ENCODE measurements at regions not wholly inside any gene's neighbourhood (a gene's known extent, or its start where the extent isn't known, plus 50 kb on each side); places are given as distances from the start of the nearest gene placed in this dataset.

GRCh38 chr3:189041482-189042090 lies 130.2 kb upstream of the TPRG1 start:
- Mint-ChIP-seq H3K36me3 (ENCODE audit: insufficient read depth) (no peaks in the 10 kb centered on the region), H3K4me1 (ENCODE audit: low read depth in 2 of 2) (peaks cover 0 to 9% of the 10 kb centered on the region in 2 donors), H3K9me3 (no peaks in the 10 kb centered on the region), H3K27me3 (no peaks in the 10 kb centered on the region), H3K27ac (peak overlapping the region in 1 of 2 donors; percentile 75), H3K4me3 (no peak overlapping the region)
- ATAC-seq (replicated peaks) (peak; percentile 99), DNase-seq (peak; percentile 63 to 74 (median 65))

- ATAC-seq (replicated peaks) (no peak), DNase-seq (no peak)
- peaks cover 0 to 9% of the 10 kb centered on the region in 2 donors for H3K4me1 Mint-ChIP-seq (ENCODE audit: low read depth in 2 of 2)
- H3K27me3 Mint-ChIP-seq, result no peaks in the 10 kb centered on the region
- no peak overlapping the region for H3K4me3 Mint-ChIP-seq
- H3K9me3 Mint-ChIP-seq, result no peaks in the 10 kb centered on the region
- no peak overlapping the region for H3K27ac Mint-ChIP-seq
- H3K36me3 Mint-ChIP-seq (ENCODE audit: insufficient read depth), result no peaks in the 10 kb centered on the region
These were observed 128.9 kb upstream of the TPRG1 start for GRCh38 chr3:189042832-189043231.

GRCh38 chr3:189049458-189050236 lies 122.1 kb upstream of the TPRG1 start:
- H3K9me3 Mint-ChIP-seq, result no peaks in the 10 kb centered on the region
- no peaks in the 10 kb centered on the region for H3K27me3 Mint-ChIP-seq
- H3K36me3 Mint-ChIP-seq (ENCODE audit: insufficient read depth), result no peaks in the 10 kb centered on the region
- H3K4me1 Mint-ChIP-seq (ENCODE audit: low read depth in 2 of 2), result peaks cover 17 to 19% of the 10 kb centered on the region in 2 donors
- peak overlapping the region; percentile 58 to 69 for H3K4me3 Mint-ChIP-seq
- H3K27ac Mint-ChIP-seq, result peak overlapping the region; percentile 88 to 96
- DNase-seq (peak in 1 of 3 experiments; percentile 17), ATAC-seq (replicated peaks) (peak; percentile 69)

- H3K27ac Mint-ChIP-seq, result no peak overlapping the region
These were observed 118.4 kb upstream of the TPRG1 start for GRCh38 chr3:189053322-189053721.

GRCh38 chr3:189056646-189057335 lies 115.0 kb upstream of the TPRG1 start:
- Mint-ChIP-seq H3K27ac (no peak overlapping the region), H3K9me3 (no peaks in the 10 kb centered on the region), H3K27me3 (no peaks in the 10 kb centered on the region), H3K36me3 (ENCODE audit: insufficient read depth) (no peaks in the 10 kb centered on the region), H3K4me1 (ENCODE audit: low read depth in 2 of 2) (no peaks in the 10 kb centered on the region), H3K4me3 (no peak overlapping the region)
- DNase-seq (no peak), ATAC-seq (replicated peaks) (no peak)

More at GRCh38 chr3:189053322-189053721, 118.4 kb upstream of the TPRG1 start:
- H3K27me3 Mint-ChIP-seq, result no peaks in the 10 kb centered on the region
- no peak overlapping the region for H3K4me3 Mint-ChIP-seq
- H3K4me1 Mint-ChIP-seq (ENCODE audit: low read depth in 2 of 2), result peaks cover 17 to 19% of the 10 kb centered on the region in 2 donors
- no peaks in the 10 kb centered on the region for H3K36me3 Mint-ChIP-seq (ENCODE audit: insufficient read depth)
- ATAC-seq (replicated peaks), result no peak
- H3K9me3 Mint-ChIP-seq, result no peaks in the 10 kb centered on the region
- DNase-seq, result no peak

- ATAC-seq (replicated peaks) (no peak), DNase-seq (no peak)
- Mint-ChIP-seq H3K4me3 (no peak overlapping the region), H3K36me3 (ENCODE audit: insufficient read depth) (no peaks in the 10 kb centered on the region), H3K4me1 (ENCODE audit: low read depth in 2 of 2) (no peaks in the 10 kb centered on the region), H3K27me3 (no peaks in the 10 kb centered on the region), H3K27ac (no peak overlapping the region), H3K9me3 (peaks cover 0 to 2% of the 10 kb centered on the region in 2 donors)
These were observed 114.4 kb upstream of the TPRG1 start for GRCh38 chr3:189057369-189057768.

- Mint-ChIP-seq H3K4me1 (ENCODE audit: low read depth in 2 of 2) (no peaks in the 10 kb centered on the region), H3K4me3 (no peak overlapping the region), H3K27me3 (no peaks in the 10 kb centered on the region), H3K36me3 (ENCODE audit: insufficient read depth) (no peaks in the 10 kb centered on the region), H3K27ac (no peak overlapping the region), H3K9me3 (peaks cover 0 to 2% of the 10 kb centered on the region in 2 donors)
- ATAC-seq (replicated peaks) (no peak), DNase-seq (no peak)
These were observed 113.7 kb upstream of the TPRG1 start for GRCh38 chr3:189058071-189058470.

GRCh38 chr3:189070965-189071364 lies 100.8 kb upstream of the TPRG1 start:
- no peak for ATAC-seq (replicated peaks)
- Mint-ChIP-seq H3K4me3 (no peak overlapping the region), H3K27ac (peak overlapping the region; percentile 47 to 64), H3K36me3 (ENCODE audit: insufficient read depth) (no peaks in the 10 kb centered on the region), H3K9me3 (no peaks in the 10 kb centered on the region), H3K27me3 (no peaks in the 10 kb centered on the region), H3K4me1 (ENCODE audit: low read depth in 2 of 2) (peaks cover 3% of the 10 kb centered on the region in 2 donors)
- no peak for DNase-seq

GRCh38 chr3:189071446-189071845 lies 100.3 kb upstream of the TPRG1 start:
- Mint-ChIP-seq H3K4me1 (ENCODE audit: low read depth in 2 of 2) (peaks cover 3% of the 10 kb centered on the region in 2 donors), H3K9me3 (no peaks in the 10 kb centered on the region), H3K36me3 (ENCODE audit: insufficient read depth) (no peaks in the 10 kb centered on the region), H3K27ac (peak overlapping the region; percentile 47 to 64), H3K27me3 (no peaks in the 10 kb centered on the region), H3K4me3 (no peak overlapping the region)
- DNase-seq (no peak), ATAC-seq (replicated peaks) (peak; percentile 88)

GRCh38 chr3:189076449-189076848 lies 95.3 kb upstream of the TPRG1 start:
- H3K27ac Mint-ChIP-seq, result no peak overlapping the region
- DNase-seq (no peak), ATAC-seq (replicated peaks) (no peak)
- H3K36me3 Mint-ChIP-seq (ENCODE audit: insufficient read depth), result no peaks in the 10 kb centered on the region
- H3K4me3 Mint-ChIP-seq, result no peak overlapping the region
- H3K4me1 Mint-ChIP-seq (ENCODE audit: low read depth in 2 of 2), result peaks cover 0 to under 1% of the 10 kb centered on the region in 2 donors
- no peaks in the 10 kb centered on the region for H3K27me3 Mint-ChIP-seq
- H3K9me3 Mint-ChIP-seq, result no peaks in the 10 kb centered on the region

- H3K9me3 Mint-ChIP-seq, result no peaks in the 10 kb centered on the region
- ATAC-seq (replicated peaks), result no peak
- H3K27me3 Mint-ChIP-seq, result no peaks in the 10 kb centered on the region
- H3K4me3 Mint-ChIP-seq, result no peak overlapping the region
- no peak for DNase-seq
- no peaks in the 10 kb centered on the region for H3K36me3 Mint-ChIP-seq (ENCODE audit: insufficient read depth)
- no peak overlapping the region for H3K27ac Mint-ChIP-seq
- no peaks in the 10 kb centered on the region for H3K4me1 Mint-ChIP-seq (ENCODE audit: low read depth in 2 of 2)
These were observed 91.0 kb upstream of the TPRG1 start for GRCh38 chr3:189080745-189081144.

GRCh38 chr3:189082666-189083427 lies 88.9 kb upstream of the TPRG1 start:
- ATAC-seq (replicated peaks) (no peak), DNase-seq (no peak)
- no peaks in the 10 kb centered on the region for H3K36me3 Mint-ChIP-seq (ENCODE audit: insufficient read depth)
- H3K9me3 Mint-ChIP-seq, result no peaks in the 10 kb centered on the region
- no peak overlapping the region for H3K4me3 Mint-ChIP-seq
- peak overlapping the region in 1 of 2 donors; percentile 7 for H3K27ac Mint-ChIP-seq
- no peaks in the 10 kb centered on the region for H3K27me3 Mint-ChIP-seq
- no peaks in the 10 kb centered on the region for H3K4me1 Mint-ChIP-seq (ENCODE audit: low read depth in 2 of 2)

GRCh38 chr3:189084620-189085019 lies 87.2 kb upstream of the TPRG1 start:
- Mint-ChIP-seq H3K27me3 (no peaks in the 10 kb centered on the region), H3K36me3 (ENCODE audit: insufficient read depth) (no peaks in the 10 kb centered on the region), H3K9me3 (no peaks in the 10 kb centered on the region), H3K4me3 (no peak overlapping the region), H3K4me1 (ENCODE audit: low read depth in 2 of 2) (no peaks in the 10 kb centered on the region), H3K27ac (no peak overlapping the region)
- no peak for DNase-seq
- ATAC-seq (replicated peaks), result no peak
